ENCODE measurements at regions not wholly inside any gene's neighbourhood (a gene's known extent, or its start where the extent isn't known, plus 50 kb on each side); places are given as distances from the start of the nearest gene placed in this dataset.
"Not testable (repeated sequence)": the region's sequence is repeated elsewhere in the genome, so short reads cannot be mapped to it uniquely, and the experiment has no call there.

- Histone ChIP-seq H3K4me3 (no peak overlapping the region), H3K9me3 (no peaks in the 10 kb centered on the region), H3K4me1 (replicated peaks) (peaks cover 10% of the 10 kb centered on the region), H3K27ac (no peak overlapping the region), H3K36me3 (no peaks in the 10 kb centered on the region), H3K27me3 (replicated peaks; ENCODE audit: insufficient read depth) (no peaks in the 10 kb centered on the region)
- no peak for TF ChIP-seq CTCF (IDR thresholded peaks at IDR 0.05)
- TF ChIP-seq POLR2AphosphoS5 (IDR thresholded peaks at IDR 0.05) = no peak
- no peak for TF ChIP-seq POLR2A (IDR thresholded peaks at IDR 0.05)
- intact Hi-C loops (cut with DNase I) = no loop called here
- no peak for DNase-seq (ENCODE audit: low spot score)
- WGBS = 89% methylated on average over 9 of the region's 9 CpGs
Measured at GRCh38 chr9:89685698-89686097, 80.9 kb downstream of the GADD45G start.

- Histone ChIP-seq H3K36me3 (no peaks in the 10 kb centered on the region), H3K27ac (no peak overlapping the region), H3K4me1 (replicated peaks) (peaks cover 10% of the 10 kb centered on the region), H3K27me3 (replicated peaks; ENCODE audit: insufficient read depth) (no peaks in the 10 kb centered on the region), H3K4me3 (no peak overlapping the region), H3K9me3 (no peaks in the 10 kb centered on the region)
- intact Hi-C loops (cut with DNase I) = no loop called here
- TF ChIP-seq POLR2AphosphoS5 (IDR thresholded peaks at IDR 0.05) = no peak
- TF ChIP-seq POLR2A (IDR thresholded peaks at IDR 0.05) = peak; percentile 4
- DNase-seq (ENCODE audit: low spot score) = peak; percentile 57
- 43% methylated on average over 5 of the region's 5 CpGs for WGBS
Measured at GRCh38 chr9:89686126-89686525, 81.3 kb downstream of the GADD45G start.

GRCh38 chr9:89686621-89687020 is 81.8 kb downstream of the GADD45G start:
- Histone ChIP-seq H3K36me3 (no peaks in the 10 kb centered on the region), H3K4me1 (replicated peaks) (peaks cover 10% of the 10 kb centered on the region), H3K4me3 (no peak overlapping the region), H3K27ac (no peak overlapping the region), H3K27me3 (replicated peaks; ENCODE audit: insufficient read depth) (no peaks in the 10 kb centered on the region), H3K9me3 (no peaks in the 10 kb centered on the region)
- intact Hi-C loops (cut with DNase I) = no loop called here
- no peak for DNase-seq (ENCODE audit: low spot score)
- WGBS = 94% methylated on average over 4 of the region's 4 CpGs
- no peak for TF ChIP-seq POLR2AphosphoS5 (IDR thresholded peaks at IDR 0.05)
- TF ChIP-seq CTCF (IDR thresholded peaks at IDR 0.05) = no peak
- TF ChIP-seq POLR2A (IDR thresholded peaks at IDR 0.05) = no peak

DNA sequence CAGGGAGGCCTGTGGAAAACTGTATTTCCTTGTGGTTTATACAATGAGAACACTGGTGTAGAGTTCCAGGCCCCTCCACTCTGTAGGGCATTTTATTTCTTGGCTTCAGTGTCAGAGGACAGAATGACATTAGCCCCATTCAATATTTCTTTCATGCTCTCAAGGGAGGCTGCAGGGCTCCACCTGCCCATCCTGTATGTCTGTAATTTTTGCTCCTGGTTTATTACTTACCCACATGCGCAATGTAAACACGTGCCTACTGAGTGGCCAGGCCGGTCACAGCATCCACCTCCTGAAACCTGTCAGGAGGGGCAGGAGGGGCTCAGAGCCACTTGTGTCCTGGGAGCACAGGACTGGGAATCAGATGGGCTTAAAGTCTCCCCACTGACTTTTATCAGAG is 82.4 kb downstream of the GADD45G start:
- 66% methylated on average over 3 of the region's 3 CpGs for WGBS
- intact Hi-C loops (cut with DNase I) = no loop called here

DNA sequence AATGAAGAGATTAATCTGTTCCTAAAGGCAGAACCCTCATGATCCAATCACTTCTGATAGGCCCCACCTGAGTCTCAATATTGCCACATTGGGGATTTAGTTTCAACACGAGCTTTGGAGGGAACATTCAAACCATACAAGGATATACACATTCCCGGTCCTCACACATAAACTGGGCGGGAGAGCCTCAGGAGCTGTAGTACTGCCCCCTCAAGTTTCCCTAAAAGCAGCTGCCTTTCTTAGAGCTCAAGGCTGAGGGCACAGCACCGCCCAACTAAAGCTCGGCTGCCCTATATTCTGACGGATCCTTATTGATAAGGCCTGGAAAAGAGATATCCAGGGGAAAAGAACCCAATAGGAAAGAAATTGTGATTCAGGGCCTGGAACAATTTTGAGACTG is 83.0 kb downstream of the GADD45G start:
- Histone ChIP-seq H3K27ac (no peak overlapping the region), H3K9me3 (no peaks in the 10 kb centered on the region), H3K4me1 (replicated peaks) (peaks cover 10% of the 10 kb centered on the region), H3K4me3 (no peak overlapping the region), H3K27me3 (replicated peaks; ENCODE audit: insufficient read depth) (no peaks in the 10 kb centered on the region), H3K36me3 (no peaks in the 10 kb centered on the region)
- WGBS = 98% methylated on average over 6 of the region's 6 CpGs
- intact Hi-C loops (cut with DNase I) = no loop called here
- DNase-seq (ENCODE audit: low spot score) = no peak
- TF ChIP-seq CTCF (IDR thresholded peaks at IDR 0.05) (no peak), POLR2AphosphoS5 (IDR thresholded peaks at IDR 0.05) (no peak), POLR2A (IDR thresholded peaks at IDR 0.05) (no peak)

More for the DNA sequence above, 82.4 kb downstream of the GADD45G start:
- DNase-seq (ENCODE audit: low spot score) = peak; percentile 49
- Histone ChIP-seq H3K4me1 (replicated peaks) (peaks cover 10% of the 10 kb centered on the region), H3K4me3 (no peak overlapping the region), H3K36me3 (no peaks in the 10 kb centered on the region), H3K27ac (no peak overlapping the region), H3K9me3 (no peaks in the 10 kb centered on the region), H3K27me3 (replicated peaks; ENCODE audit: insufficient read depth) (no peaks in the 10 kb centered on the region)
- TF ChIP-seq POLR2AphosphoS5 (IDR thresholded peaks at IDR 0.05) (peak; percentile 71), POLR2A (IDR thresholded peaks at IDR 0.05) (no peak)

DNA sequence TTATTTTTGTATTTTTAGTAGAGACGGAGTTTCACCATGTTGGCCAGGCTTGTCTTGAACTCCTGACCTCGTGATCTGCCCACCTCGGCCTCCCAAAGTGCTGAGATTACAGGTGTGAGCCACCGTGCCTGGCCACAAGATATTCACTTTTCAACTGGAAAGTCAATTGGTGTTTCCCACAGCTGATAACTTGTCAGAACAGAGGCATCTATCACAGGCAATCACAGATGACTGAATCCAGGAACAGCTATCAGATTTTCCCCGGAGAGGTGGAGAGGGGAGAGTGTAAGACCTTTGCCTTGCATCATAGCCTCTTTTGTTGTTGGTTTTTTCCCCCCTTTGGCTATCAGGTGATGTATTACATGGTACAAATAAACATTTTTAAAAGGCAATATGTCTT is 84.5 kb downstream of the GADD45G start:
- H3K4me1 ChIP-seq (replicated peaks) = peaks cover 10% of the 10 kb centered on the region
- H3K9me3 ChIP-seq; intact Hi-C loops (cut with DNase I); DNase-seq (ENCODE audit: low spot score); H3K4me3 ChIP-seq; H3K27me3 ChIP-seq (replicated peaks; ENCODE audit: insufficient read depth); H3K27ac ChIP-seq; H3K36me3 ChIP-seq: not testable (repeated sequence)
- WGBS = 91% methylated on average over 5 of the region's 5 CpGs
